OCI-LY1 (cell line): ENCODE measurements at regions not wholly inside any gene's neighbourhood (a gene's known extent, or its start where the extent isn't known, plus 50 kb on each side); places are given as distances from the start of the nearest gene placed in this dataset.
A peak's percentile ranks its signal among the peaks of the same experiment; 100 is the strongest.
"Not testable (repeated sequence)": the region's sequence is repeated elsewhere in the genome, so short reads cannot be mapped to it uniquely, and the experiment has no call there.

ENCODE experiments used
- H2AFZ ChIP-seq: fragments of 200-600 bp; sonication (generic), shearing (Covaris generic); 2 replicates; pipeline ENCODE4 v1.6.0; 2014; ENCODE audit warnings: antibody characterized with exemption, mild to moderate bottlenecking, low read length
- H3F3A ChIP-seq: fragments of 200-600 bp; sonication (generic), shearing (Covaris generic); 2 replicates; pipeline ENCODE4 v1.6.0; 2014; ENCODE audit warnings: mild to moderate bottlenecking, antibody characterized with exemption, low read length, moderate library complexity; ENCODE audit not compliant: insufficient read depth
- H3K27ac ChIP-seq: fragments of 200-600 bp; sonication (generic); 2 replicates; pipeline ENCODE4 v1.5.1; 2014; ENCODE audit warnings: low read length, mixed run types, mild to moderate bottlenecking, low read depth; ENCODE audit not compliant: poor library complexity, severe bottlenecking
- H3K27me3 ChIP-seq: fragments of 200-600 bp; sonication (generic); 2 replicates; pipeline ENCODE4 v1.6.0; 2014; ENCODE audit warnings: antibody characterized with exemption, mild to moderate bottlenecking, low read length, moderate library complexity; ENCODE audit not compliant: insufficient read depth
- H3K36me3 ChIP-seq: fragments of 200-600 bp; sonication (generic); 2 replicates; pipeline ENCODE4 v1.6.1; 2014; ENCODE audit warnings: mild to moderate bottlenecking, antibody characterized with exemption, low read length, moderate library complexity, mixed read lengths; ENCODE audit not compliant: insufficient read depth
- H3K4me1 ChIP-seq: fragments of 200-600 bp; sonication (generic); 2 replicates; pipeline ENCODE4 v1.5.1; 2014; ENCODE audit warnings: mild to moderate bottlenecking, low read length, moderate library complexity; ENCODE audit not compliant: insufficient read depth, severe bottlenecking
- H3K4me2 ChIP-seq: fragments of 200-600 bp; sonication (generic), shearing (Covaris generic); 2 replicates; pipeline ENCODE4 v1.6.1; 2014; ENCODE audit warnings: low read length
- H3K4me3 ChIP-seq: fragments of 200-600 bp; sonication (generic); 2 replicates; pipeline ENCODE4 v1.5.1; 2014; ENCODE audit warnings: low read length, low read depth, mild to moderate bottlenecking, mixed read lengths; ENCODE audit not compliant: poor library complexity, severe bottlenecking
- H3K79me2 ChIP-seq: fragments of 200-600 bp; shearing (Covaris generic); 2 replicates; pipeline ENCODE4 v1.6.1; 2016; ENCODE audit warnings: mixed run types, low read length, mixed read lengths; ENCODE audit not compliant: insufficient read depth
- H3K9ac ChIP-seq: fragments of 200-600 bp; sonication (generic), shearing (Covaris generic); 2 replicates; pipeline ENCODE4 v1.6.1; 2014; ENCODE audit warnings: mild to moderate bottlenecking, low read length, mixed read lengths
- H3K9me2 ChIP-seq: fragments of 200-600 bp; sonication (generic), shearing (Covaris generic); 2 replicates; pipeline ENCODE4 v1.6.1; 2014; ENCODE audit warnings: low read depth, mild to moderate bottlenecking, low read length, mixed read lengths
- H3K9me3 ChIP-seq: fragments of 200-600 bp; shearing (Covaris generic); 2 replicates; pipeline ENCODE4 v1.6.1; 2014; ENCODE audit warnings: low read length, mixed read lengths
- H4K20me1 ChIP-seq: fragments of 200-600 bp; sonication (generic), shearing (Covaris generic); 2 replicates; pipeline ENCODE4 v1.6.0; 2016; ENCODE audit warnings: mild to moderate bottlenecking, low read length; ENCODE audit not compliant: insufficient read depth
- EZH2 ChIP-seq: fragments of 200-600 bp; sonication (generic), shearing (Covaris generic); IDR thresholded peaks from 2 replicates; pipeline ENCODE4 v1.8.0; 2017; ENCODE audit warnings: borderline replicate concordance, mixed run types, mild to moderate bottlenecking, antibody characterized with exemption, low read length, moderate library complexity, mixed read lengths
- TF ChIP-seq, protein P1 (sequence below): fragments of 200-600 bp; sonication (generic), shearing (Covaris generic); IDR thresholded peaks from 2 replicates; pipeline ENCODE4 v1.5.1; 2017; ENCODE audit warnings: mild to moderate bottlenecking, antibody characterized with exemption, low read length, moderate library complexity, mixed read lengths

DNA sequence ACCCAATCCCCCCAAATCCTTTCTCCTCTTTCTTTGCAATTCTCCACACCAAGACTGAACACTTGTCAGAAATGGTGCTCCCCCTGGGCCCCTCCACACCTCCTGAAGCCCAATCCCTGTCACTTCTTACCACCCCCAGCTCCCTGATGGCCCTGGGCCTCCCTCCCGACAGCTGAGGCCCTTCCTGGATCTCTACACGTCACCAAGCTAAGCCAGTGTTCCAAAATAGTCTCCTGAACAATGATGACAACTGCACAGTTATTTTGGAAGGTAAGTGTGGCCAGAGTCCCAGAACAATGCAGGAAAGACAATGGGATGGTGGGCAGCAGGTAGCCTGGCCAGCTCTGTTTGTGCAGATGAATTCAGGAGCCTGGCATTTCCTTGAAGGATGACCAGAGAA is 63.7 kb upstream of the PRSS3 start:
- H2AFZ ChIP-seq, result no peak overlapping the region
- H4K20me1 ChIP-seq, result no peaks in the 10 kb centered on the region
- H3F3A ChIP-seq, result no peaks in the 10 kb centered on the region
- H3K79me2 ChIP-seq, result no peaks in the 10 kb centered on the region
- no peaks in the 10 kb centered on the region for H3K4me1 ChIP-seq
- H3K9ac ChIP-seq, result no peak overlapping the region
- peaks cover 3% of the 10 kb centered on the region; the same call in 1 of the 2 replicates for H3K9me3 ChIP-seq
- H3K36me3 ChIP-seq, result no peaks in the 10 kb centered on the region
- H3K27ac ChIP-seq, result no peak overlapping the region
- no peak for TF ChIP-seq EZH2
- TF ChIP-seq, protein P1, sequence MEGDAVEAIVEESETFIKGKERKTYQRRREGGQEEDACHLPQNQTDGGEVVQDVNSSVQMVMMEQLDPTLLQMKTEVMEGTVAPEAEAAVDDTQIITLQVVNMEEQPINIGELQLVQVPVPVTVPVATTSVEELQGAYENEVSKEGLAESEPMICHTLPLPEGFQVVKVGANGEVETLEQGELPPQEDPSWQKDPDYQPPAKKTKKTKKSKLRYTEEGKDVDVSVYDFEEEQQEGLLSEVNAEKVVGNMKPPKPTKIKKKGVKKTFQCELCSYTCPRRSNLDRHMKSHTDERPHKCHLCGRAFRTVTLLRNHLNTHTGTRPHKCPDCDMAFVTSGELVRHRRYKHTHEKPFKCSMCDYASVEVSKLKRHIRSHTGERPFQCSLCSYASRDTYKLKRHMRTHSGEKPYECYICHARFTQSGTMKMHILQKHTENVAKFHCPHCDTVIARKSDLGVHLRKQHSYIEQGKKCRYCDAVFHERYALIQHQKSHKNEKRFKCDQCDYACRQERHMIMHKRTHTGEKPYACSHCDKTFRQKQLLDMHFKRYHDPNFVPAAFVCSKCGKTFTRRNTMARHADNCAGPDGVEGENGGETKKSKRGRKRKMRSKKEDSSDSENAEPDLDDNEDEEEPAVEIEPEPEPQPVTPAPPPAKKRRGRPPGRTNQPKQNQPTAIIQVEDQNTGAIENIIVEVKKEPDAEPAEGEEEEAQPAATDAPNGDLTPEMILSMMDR, result no peak
- no peaks in the 10 kb centered on the region for H3K9me2 ChIP-seq
- no peak overlapping the region for H3K4me3 ChIP-seq
- no peaks in the 10 kb centered on the region for H3K27me3 ChIP-seq
- H3K4me2 ChIP-seq, result no peak overlapping the region

DNA sequence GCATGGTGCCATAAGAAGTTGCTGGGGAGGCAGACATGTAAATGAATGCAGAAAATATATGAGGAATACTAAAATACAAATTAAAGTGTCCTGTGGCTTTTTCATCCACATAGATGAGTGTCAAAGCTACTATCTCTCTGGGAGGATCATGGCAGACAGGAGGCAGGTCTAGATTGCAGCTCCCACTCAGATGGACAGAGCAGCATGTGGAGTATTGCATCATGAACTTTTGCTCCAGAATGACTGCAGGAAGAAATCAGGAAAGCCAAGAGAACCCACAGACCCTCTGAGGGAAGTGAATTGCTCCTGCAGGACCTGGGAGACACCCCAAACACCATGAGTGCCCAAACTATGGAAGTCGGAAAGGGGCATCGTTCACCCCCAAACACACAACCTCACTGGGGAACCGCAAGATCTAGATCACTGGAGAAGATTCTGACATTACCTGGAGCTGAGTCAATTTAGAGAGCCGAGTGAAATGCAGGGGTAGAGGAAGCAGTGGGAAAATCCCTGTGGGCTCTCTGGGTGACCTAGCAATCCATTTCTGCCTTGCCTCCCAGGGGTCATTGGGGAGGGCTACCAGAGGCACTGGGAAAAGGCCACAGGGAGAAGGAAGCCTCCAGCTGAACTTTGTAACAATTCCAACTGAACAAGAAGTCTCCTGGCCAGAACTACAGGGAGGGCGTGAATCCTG is 61.0 kb upstream of the PRSS3 start:
- H3K4me3 ChIP-seq, H3K9me2 ChIP-seq, H3F3A ChIP-seq, H3K27me3 ChIP-seq, H3K9me3 ChIP-seq, H3K79me2 ChIP-seq, H3K36me3 ChIP-seq, H3K9ac ChIP-seq, H2AFZ ChIP-seq, H3K4me1 ChIP-seq, H3K27ac ChIP-seq, H3K4me2 ChIP-seq, H4K20me1 ChIP-seq: not testable (repeated sequence)

- H4K20me1 ChIP-seq, H3K9ac ChIP-seq, H3K4me3 ChIP-seq, H3K4me1 ChIP-seq, H3K27ac ChIP-seq, H3K79me2 ChIP-seq, H3K27me3 ChIP-seq, H3K9me3 ChIP-seq, H3K36me3 ChIP-seq, H3F3A ChIP-seq, H2AFZ ChIP-seq, H3K4me2 ChIP-seq, H3K9me2 ChIP-seq: not testable (repeated sequence)
Observed at GRCh38 chr9:33734941-33735835, 60.2 kb upstream of the PRSS3 start.

- Histone ChIP-seq H3K4me3 (no peak overlapping the region), H3K9me3 (no peaks in the 10 kb centered on the region), H4K20me1 (no peaks in the 10 kb centered on the region), H2AFZ (no peak overlapping the region), H3K79me2 (no peaks in the 10 kb centered on the region), H3K4me2 (no peak overlapping the region), H3K36me3 (no peaks in the 10 kb centered on the region), H3F3A (no peaks in the 10 kb centered on the region), H3K9me2 (no peaks in the 10 kb centered on the region), H3K9ac (no peak overlapping the region), H3K4me1 (no peaks in the 10 kb centered on the region), H3K27me3 (no peaks in the 10 kb centered on the region), H3K27ac (no peak overlapping the region)
- TF ChIP-seq, protein P1, result peak; percentile 68
- no peak for TF ChIP-seq EZH2
Observed at GRCh38 chr9:33737811-33738606, 57.4 kb upstream of the PRSS3 start.
